ENCODE measurements at regions not wholly inside any gene's neighbourhood (a gene's known extent, or its start where the extent isn't known, plus 50 kb on each side); places are given as distances from the start of the nearest gene placed in this dataset.

- DNase-seq (ENCODE audit: low read depth), result no peak
- H3K4me3 ChIP-seq (ENCODE audit: low read depth, low read length), result no peak overlapping the region
- TF ChIP-seq CTCF (IDR thresholded peaks at IDR 0.05; ENCODE audit: low read depth, low read length, missing control alignments), result no peak
Observed at GRCh38 chr18:67047334-67047733, 443.4 kb upstream of the CDH19 start.

GRCh38 chr18:67043276-67043675, 439.4 kb upstream of the CDH19 start:
- H3K4me3 ChIP-seq (ENCODE audit: low read depth, low read length), result no peak overlapping the region
- DNase-seq (ENCODE audit: low read depth), result no peak
- TF ChIP-seq CTCF (IDR thresholded peaks at IDR 0.05; ENCODE audit: low read depth, low read length, missing control alignments), result no peak

- H3K4me3 ChIP-seq (ENCODE audit: low read depth, low read length), result no peak overlapping the region
- DNase-seq (ENCODE audit: low read depth), result no peak
- no peak for TF ChIP-seq CTCF (IDR thresholded peaks at IDR 0.05; ENCODE audit: low read depth, low read length, missing control alignments)
Observed at GRCh38 chr18:67041334-67041733, 437.4 kb upstream of the CDH19 start.

- H3K4me3 ChIP-seq (ENCODE audit: low read depth, low read length), result no peak overlapping the region
- TF ChIP-seq CTCF (IDR thresholded peaks at IDR 0.05; ENCODE audit: low read depth, low read length, missing control alignments), result no peak
- no peak for DNase-seq (ENCODE audit: low read depth)
Observed at GRCh38 chr18:67035026-67035425, 431.1 kb upstream of the CDH19 start.

GRCh38 chr18:67023059-67023458, 419.2 kb upstream of the CDH19 start:
- no peak overlapping the region for H3K4me3 ChIP-seq (ENCODE audit: low read depth, low read length)
- no peak for TF ChIP-seq CTCF (IDR thresholded peaks at IDR 0.05; ENCODE audit: low read depth, low read length, missing control alignments)
- DNase-seq (ENCODE audit: low read depth), result no peak

- no peak for TF ChIP-seq CTCF (IDR thresholded peaks at IDR 0.05; ENCODE audit: low read depth, low read length, missing control alignments)
- DNase-seq (ENCODE audit: low read depth), result no peak
- H3K4me3 ChIP-seq (ENCODE audit: low read depth, low read length), result no peak overlapping the region
Observed at GRCh38 chr18:67010919-67011318, 407.0 kb upstream of the CDH19 start.

GRCh38 chr18:67007999-67008398, 404.1 kb upstream of the CDH19 start:
- H3K4me3 ChIP-seq (ENCODE audit: low read depth, low read length), result no peak overlapping the region
- no peak for TF ChIP-seq CTCF (IDR thresholded peaks at IDR 0.05; ENCODE audit: low read depth, low read length, missing control alignments)
- no peak for DNase-seq (ENCODE audit: low read depth)

Measured in GM12864 (cell line).